ENCODE measurements at regions not wholly inside any gene's neighbourhood (a gene's known extent, or its start where the extent isn't known, plus 50 kb on each side); places are given as distances from the start of the nearest gene placed in this dataset.

DNA sequence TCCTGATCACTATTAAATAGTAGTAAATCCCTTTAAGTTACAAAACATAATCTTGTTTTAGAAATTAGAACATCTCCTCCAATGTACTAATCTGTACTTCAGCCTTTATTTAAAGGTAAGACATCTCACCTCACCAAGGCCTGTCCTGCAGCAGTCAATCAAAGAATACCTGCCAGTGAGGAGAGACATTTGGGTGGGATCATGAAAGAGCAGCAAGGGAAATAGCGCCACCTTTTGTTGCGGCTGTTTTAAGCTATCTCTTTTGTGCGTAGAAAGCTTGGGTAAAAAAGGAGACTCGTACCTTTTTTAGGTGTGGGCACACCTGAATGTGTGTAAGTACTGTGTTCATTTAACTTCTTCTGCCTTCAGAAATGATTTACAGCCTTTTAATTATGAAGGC lies 117.8 kb upstream of the TMTC1 start:
- Histone ChIP-seq H3K9ac (ENCODE audit: low read length) (no peak overlapping the region), H3K27ac (ENCODE audit: low read length in 2 of 2) (no peak overlapping the region), H3K79me2 (ENCODE audit: control insufficient read depth, insufficient read depth, low read length) (no peaks in the 10 kb centered on the region), H3K4me2 (replicated peaks; ENCODE audit: low read depth, low read length, poor library complexity, severe bottlenecking) (no peak overlapping the region), H3K4me3 (ENCODE audit: control extremely low read depth in 1 of 5, extremely low read depth in 1 of 5, insufficient read depth in 1 of 5, low read depth in 2 of 5, low read length in 4 of 5) (no peak overlapping the region), H4K20me1 (ENCODE audit: control insufficient read depth, insufficient read depth, low read length, poor library complexity, severe bottlenecking) (no peaks in the 10 kb centered on the region), H3K9me3 (ENCODE audit: control extremely low read depth in 1 of 3, control insufficient read depth in 2 of 3, insufficient read depth in 1 of 3, low read length in 2 of 3) (no peaks in the 10 kb centered on the region), H3K27me3 (replicated peaks in 1 of 4; ENCODE audit: control extremely low read depth in 1 of 4, control insufficient read depth in 3 of 4, insufficient read depth in 4 of 4, low read length in 3 of 4) (no peaks in the 10 kb centered on the region), H3K4me1 (ENCODE audit: control insufficient read depth in 2 of 2, insufficient read depth in 2 of 2, low read length in 2 of 2) (no peaks in the 10 kb centered on the region), H2AFZ (ENCODE audit: insufficient read depth, low read depth, low read length, poor library complexity, severe bottlenecking) (no peak overlapping the region), H3K36me3 (replicated peaks in 1 of 2; ENCODE audit: control extremely low read depth in 1 of 2, control insufficient read depth in 1 of 2, extremely low read depth in 1 of 2, insufficient read depth in 2 of 2, low read length in 1 of 2) (no peaks in the 10 kb centered on the region)
- H3K27ac Mint-ChIP-seq = no peak overlapping the region
- H3K9me3 Mint-ChIP-seq (ENCODE audit: insufficient read depth) = peaks cover 3% of the 10 kb centered on the region
- no peak overlapping the region for H3K4me3 Mint-ChIP-seq
- intact Hi-C loops (cut with micrococcal nuclease) = no loop called here
- no peaks in the 10 kb centered on the region for H3K27me3 Mint-ChIP-seq
- DNase-seq (no peak), ATAC-seq (ENCODE audit: low read depth) (no peak)
- ChIA-PET POLR2A (no interaction called here), CTCF (no interaction called here)
- H3K4me1 Mint-ChIP-seq = no peaks in the 10 kb centered on the region
- no peak for TF ChIP-seq EZH2 (IDR thresholded peaks at IDR 0.05; ENCODE audit: borderline replicate concordance, insufficient read depth, low read depth, low read length, poor library complexity, severe bottlenecking)
- TF ChIP-seq, protein P1, sequence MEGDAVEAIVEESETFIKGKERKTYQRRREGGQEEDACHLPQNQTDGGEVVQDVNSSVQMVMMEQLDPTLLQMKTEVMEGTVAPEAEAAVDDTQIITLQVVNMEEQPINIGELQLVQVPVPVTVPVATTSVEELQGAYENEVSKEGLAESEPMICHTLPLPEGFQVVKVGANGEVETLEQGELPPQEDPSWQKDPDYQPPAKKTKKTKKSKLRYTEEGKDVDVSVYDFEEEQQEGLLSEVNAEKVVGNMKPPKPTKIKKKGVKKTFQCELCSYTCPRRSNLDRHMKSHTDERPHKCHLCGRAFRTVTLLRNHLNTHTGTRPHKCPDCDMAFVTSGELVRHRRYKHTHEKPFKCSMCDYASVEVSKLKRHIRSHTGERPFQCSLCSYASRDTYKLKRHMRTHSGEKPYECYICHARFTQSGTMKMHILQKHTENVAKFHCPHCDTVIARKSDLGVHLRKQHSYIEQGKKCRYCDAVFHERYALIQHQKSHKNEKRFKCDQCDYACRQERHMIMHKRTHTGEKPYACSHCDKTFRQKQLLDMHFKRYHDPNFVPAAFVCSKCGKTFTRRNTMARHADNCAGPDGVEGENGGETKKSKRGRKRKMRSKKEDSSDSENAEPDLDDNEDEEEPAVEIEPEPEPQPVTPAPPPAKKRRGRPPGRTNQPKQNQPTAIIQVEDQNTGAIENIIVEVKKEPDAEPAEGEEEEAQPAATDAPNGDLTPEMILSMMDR (IDR thresholded peaks at IDR 0.05) = no peak
- 100% methylated on average over 1 of the region's 4 CpGs for WGBS (ENCODE audit: insufficient coverage)

DNA sequence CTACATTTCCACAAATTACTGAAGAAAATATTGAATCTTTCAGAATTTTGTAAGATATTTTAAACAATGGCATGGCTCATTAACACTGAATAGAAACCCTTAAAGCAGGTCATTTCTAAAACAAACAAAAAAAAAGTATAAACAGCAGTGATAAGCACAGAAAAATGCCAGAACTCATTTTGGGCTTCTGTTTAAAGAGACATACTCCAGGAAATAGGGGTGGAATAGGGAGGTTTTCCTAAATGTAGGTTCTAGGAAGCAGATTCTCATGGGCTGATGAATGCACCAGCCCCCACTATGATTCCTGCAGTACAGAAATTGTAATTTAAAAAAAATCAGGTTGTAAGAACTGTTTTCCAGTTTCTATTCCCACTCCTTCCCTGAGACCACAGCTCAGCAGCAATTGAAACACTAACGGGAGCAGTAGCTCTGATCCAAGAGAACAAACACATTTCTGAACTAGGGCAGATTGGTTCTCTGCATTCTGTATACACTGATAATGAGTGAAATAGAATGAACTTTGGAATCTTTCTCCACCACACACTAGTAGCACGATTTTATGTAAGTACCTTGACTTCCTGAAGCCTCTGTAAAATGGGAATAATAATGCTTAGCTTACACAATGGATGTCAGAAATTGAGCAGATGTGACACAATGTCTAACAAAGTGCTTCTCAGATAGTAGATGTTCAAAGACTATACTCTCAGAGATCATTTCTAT lies 115.6 kb upstream of the TMTC1 start:
- TF ChIP-seq, protein P1 (IDR thresholded peaks at IDR 0.05) = no peak
- no peak for TF ChIP-seq EZH2 (IDR thresholded peaks at IDR 0.05; ENCODE audit: borderline replicate concordance, insufficient read depth, low read depth, low read length, poor library complexity, severe bottlenecking)
- Histone ChIP-seq H3K4me2 (replicated peaks; ENCODE audit: low read depth, low read length, poor library complexity, severe bottlenecking) (no peak overlapping the region), H3K36me3 (replicated peaks in 1 of 2; ENCODE audit: control extremely low read depth in 1 of 2, control insufficient read depth in 1 of 2, extremely low read depth in 1 of 2, insufficient read depth in 2 of 2, low read length in 1 of 2) (no peaks in the 10 kb centered on the region), H3K9ac (ENCODE audit: low read length) (no peak overlapping the region), H3K9me3 (ENCODE audit: control extremely low read depth in 1 of 3, control insufficient read depth in 2 of 3, insufficient read depth in 1 of 3, low read length in 2 of 3) (peaks cover 0 to 6% (median 0%) of the 10 kb centered on the region in 3 donors), H3K27ac (ENCODE audit: low read length in 2 of 2) (no peak overlapping the region), H3K4me1 (ENCODE audit: control insufficient read depth in 2 of 2, insufficient read depth in 2 of 2, low read length in 2 of 2) (no peaks in the 10 kb centered on the region), H3K79me2 (ENCODE audit: control insufficient read depth, insufficient read depth, low read length) (no peaks in the 10 kb centered on the region), H3K4me3 (ENCODE audit: control extremely low read depth in 1 of 5, extremely low read depth in 1 of 5, insufficient read depth in 1 of 5, low read depth in 2 of 5, low read length in 4 of 5) (no peak overlapping the region), H3K27me3 (replicated peaks in 1 of 4; ENCODE audit: control extremely low read depth in 1 of 4, control insufficient read depth in 3 of 4, insufficient read depth in 4 of 4, low read length in 3 of 4) (no peaks in the 10 kb centered on the region), H4K20me1 (ENCODE audit: control insufficient read depth, insufficient read depth, low read length, poor library complexity, severe bottlenecking) (no peaks in the 10 kb centered on the region), H2AFZ (ENCODE audit: insufficient read depth, low read depth, low read length, poor library complexity, severe bottlenecking) (no peak overlapping the region)
- no CpG with 5 or more reads among the region's 2 CpGs for WGBS (ENCODE audit: insufficient coverage)
- no peaks in the 10 kb centered on the region for H3K27me3 Mint-ChIP-seq
- CTCF ChIA-PET = no interaction called here
- ATAC-seq (ENCODE audit: low read depth) (no peak), DNase-seq (no peak)
- intact Hi-C loops (cut with micrococcal nuclease) = no loop called here
- POLR2A ChIA-PET = no interaction called here
- no peak overlapping the region for H3K4me3 Mint-ChIP-seq
- peaks cover 3% of the 10 kb centered on the region for H3K9me3 Mint-ChIP-seq (ENCODE audit: insufficient read depth)
- no peak overlapping the region for H3K27ac Mint-ChIP-seq
- H3K4me1 Mint-ChIP-seq = no peaks in the 10 kb centered on the region
